ENCODE measurements at regions not wholly inside any gene's neighbourhood (a gene's known extent, or its start where the extent isn't known, plus 50 kb on each side); places are given as distances from the start of the nearest gene placed in this dataset.

DNA sequence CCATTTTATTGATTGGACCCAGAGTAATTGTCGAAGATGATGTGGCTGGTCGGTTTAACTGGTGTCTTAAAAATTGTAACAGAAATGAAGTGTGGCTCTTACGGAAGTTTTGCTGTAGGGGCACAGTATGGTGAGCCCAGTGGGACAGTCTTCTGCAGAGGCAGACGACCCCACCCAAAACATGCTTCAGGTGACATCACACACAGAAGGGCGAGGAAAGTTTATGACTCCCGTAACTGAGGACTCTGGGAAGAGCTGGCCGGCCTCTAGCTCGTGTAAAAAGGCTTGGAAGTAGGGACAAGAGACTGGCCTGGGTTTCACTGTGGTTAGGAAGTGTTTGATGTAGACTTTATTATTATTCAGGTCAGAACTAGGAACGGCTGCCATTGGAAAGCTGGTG, 73.3 kb downstream of the HTR5A start:
- no peak for TF ChIP-seq POLR2AphosphoS5 (IDR thresholded peaks at IDR 0.05; ENCODE audit: low read depth, low read length)
- TF ChIP-seq SIN3A (IDR thresholded peaks at IDR 0.05; ENCODE audit: borderline replicate concordance, insufficient read depth, low read length) = no peak
- TF ChIP-seq, protein P1, sequence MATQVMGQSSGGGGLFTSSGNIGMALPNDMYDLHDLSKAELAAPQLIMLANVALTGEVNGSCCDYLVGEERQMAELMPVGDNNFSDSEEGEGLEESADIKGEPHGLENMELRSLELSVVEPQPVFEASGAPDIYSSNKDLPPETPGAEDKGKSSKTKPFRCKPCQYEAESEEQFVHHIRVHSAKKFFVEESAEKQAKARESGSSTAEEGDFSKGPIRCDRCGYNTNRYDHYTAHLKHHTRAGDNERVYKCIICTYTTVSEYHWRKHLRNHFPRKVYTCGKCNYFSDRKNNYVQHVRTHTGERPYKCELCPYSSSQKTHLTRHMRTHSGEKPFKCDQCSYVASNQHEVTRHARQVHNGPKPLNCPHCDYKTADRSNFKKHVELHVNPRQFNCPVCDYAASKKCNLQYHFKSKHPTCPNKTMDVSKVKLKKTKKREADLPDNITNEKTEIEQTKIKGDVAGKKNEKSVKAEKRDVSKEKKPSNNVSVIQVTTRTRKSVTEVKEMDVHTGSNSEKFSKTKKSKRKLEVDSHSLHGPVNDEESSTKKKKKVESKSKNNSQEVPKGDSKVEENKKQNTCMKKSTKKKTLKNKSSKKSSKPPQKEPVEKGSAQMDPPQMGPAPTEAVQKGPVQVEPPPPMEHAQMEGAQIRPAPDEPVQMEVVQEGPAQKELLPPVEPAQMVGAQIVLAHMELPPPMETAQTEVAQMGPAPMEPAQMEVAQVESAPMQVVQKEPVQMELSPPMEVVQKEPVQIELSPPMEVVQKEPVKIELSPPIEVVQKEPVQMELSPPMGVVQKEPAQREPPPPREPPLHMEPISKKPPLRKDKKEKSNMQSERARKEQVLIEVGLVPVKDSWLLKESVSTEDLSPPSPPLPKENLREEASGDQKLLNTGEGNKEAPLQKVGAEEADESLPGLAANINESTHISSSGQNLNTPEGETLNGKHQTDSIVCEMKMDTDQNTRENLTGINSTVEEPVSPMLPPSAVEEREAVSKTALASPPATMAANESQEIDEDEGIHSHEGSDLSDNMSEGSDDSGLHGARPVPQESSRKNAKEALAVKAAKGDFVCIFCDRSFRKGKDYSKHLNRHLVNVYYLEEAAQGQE (IDR thresholded peaks at IDR 0.05; ENCODE audit: insufficient read depth in 1 of 2, low read depth in 2 of 2, low read length in 2 of 2) = no peak
- no peak for TF ChIP-seq TAF1 (IDR thresholded peaks at IDR 0.05; ENCODE audit: borderline replicate concordance, insufficient read depth, low read length)

Data from PFSK-1 (cell line).